H1 (cell line): ENCODE measurements at regions not wholly inside any gene's neighbourhood (a gene's known extent, or its start where the extent isn't known, plus 50 kb on each side); places are given as distances from the start of the nearest gene placed in this dataset.

ENCODE experiments used
- CTCF ChIP-seq, 3 experiments: IDR thresholded peaks; 1 replicate in 2 of 3; 2 replicates in 1 of 3; pipeline versions ENCODE4 v1.5.1 to v1.6.1; 2011; ENCODE audit warnings: low read length in 3 of 3, mild to moderate bottlenecking in 3 of 3, inconsistent platforms in 2 of 3, low read depth in 1 of 3, moderate library complexity in 1 of 3; ENCODE audit not compliant: insufficient read depth in 1 of 3; ENCODE audit errors: control extremely low read depth in 1 of 3
- EZH2 ChIP-seq: fragments of 200-600 bp; sonication (generic); IDR thresholded peaks from 2 replicates; pipeline ENCODE4 v1.7.1; 2012; ENCODE audit warnings: low read depth, mild to moderate bottlenecking, moderate library complexity, low read length, inconsistent platforms; ENCODE audit not compliant: severe bottlenecking
- SP4 ChIP-seq: IDR thresholded peaks from 2 replicates; pipeline ENCODE4 v1.6.1; 2012; ENCODE audit warnings: low read length, inconsistent platforms

DNA sequence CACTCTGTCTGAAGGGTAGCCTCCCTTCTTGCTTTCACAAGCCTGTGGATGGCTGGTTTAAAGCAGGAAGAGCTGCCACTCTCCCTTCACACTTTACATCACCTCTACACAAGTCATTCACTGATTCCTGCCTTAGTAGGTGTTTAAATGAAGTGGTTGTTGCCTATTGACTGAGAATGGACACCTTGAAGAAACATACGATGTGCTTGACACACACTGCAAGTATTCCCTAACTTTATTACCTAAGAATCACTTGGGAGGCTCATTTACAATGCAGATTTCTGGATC lies 230.5 kb downstream of the PIK3R1 start:
- TF ChIP-seq CTCF (IDR thresholded peaks at IDR 0.05; ENCODE audit: control extremely low read depth in 1 of 3, insufficient read depth in 1 of 3, low read depth in 1 of 3, low read length in 3 of 3) (no peak), EZH2 (no peak), SP4 (no peak)
